Psoas muscle (tissue), 7 donors: ENCODE measurements at regions not wholly inside any gene's neighbourhood (a gene's known extent, or its start where the extent isn't known, plus 50 kb on each side); places are given as distances from the start of the nearest gene placed in this dataset.
A peak's percentile ranks its signal among the peaks of the same experiment; 100 is the strongest.

Experiments used
- ATAC-seq, 4 donors: fragments of 200-7000 bp; cut with Tn5 transposase; one replicate each; pipeline ENCODE4 v1.9.1; 2020; ENCODE audit warnings: moderate library complexity in 3 of 4, mild to moderate bottlenecking in 2 of 4
- DNase-seq, 2 donors: peaks; one replicate each; pipeline ENCODE4 v3.0.0-alpha.2; 2020
- H3K27ac ChIP-seq: fragments of 200-600 bp; one replicate; pipeline ENCODE4 v1.8.0; 2022
- H3K27me3 ChIP-seq, 3 donors: fragments of 200-600 bp in 1 of 3; one replicate each; pipeline versions ENCODE4 v1.6.1 to v1.8.0; 2013 to 2022; ENCODE audit warnings: low read length in 2 of 3, mild to moderate bottlenecking in 2 of 3, moderate library complexity in 1 of 3; ENCODE audit not compliant: insufficient read depth in 3 of 3
- H3K36me3 ChIP-seq, 2 donors: fragments of 200-600 bp in 1 of 2; one replicate each; pipeline versions ENCODE4 v1.6.1 to v1.8.0; 2013 to 2022; ENCODE audit warnings: low read depth in 1 of 2, mild to moderate bottlenecking in 1 of 2, moderate library complexity in 1 of 2; ENCODE audit not compliant: insufficient read depth in 1 of 2
- H3K4me1 ChIP-seq: fragments of 200-600 bp; one replicate; pipeline ENCODE4 v1.8.0; 2022
- H3K4me3 ChIP-seq: fragments of 200-600 bp; one replicate; pipeline ENCODE4 v1.8.0; 2022; ENCODE audit warnings: mild to moderate bottlenecking
- H3K9me3 ChIP-seq: fragments of 200-600 bp; one replicate; pipeline ENCODE4 v1.8.0; 2022
- WGBS, 3 donors: extraction: QIAGEN DNeasy Blood & Tissue Kit; methylation state at CpG; one replicate each; pipeline versions ENCODE4 v1.1.6 to v1.1.7; 2013; 5-methylcytosine and 5-hydroxymethylcytosine counted together
- intact Hi-C, 2 donors: fragments of 100-400 bp; cut with DNase I; formaldehyde crosslinking; loops; one replicate each; pipeline versions ENCODE4 v1.11.0 to v1.14.2; 2022
- TF ChIP-seq, protein P1 (sequence below): fragments of 200-600 bp; IDR thresholded peaks from one replicate; pipeline ENCODE4 v1.8.0; 2022; ENCODE audit warnings: antibody characterized with exemption
- donor health status: healthy with polysubstance abuse.
- donor health status: DM: no; HTN: no; CAD: no; lungs with moderate emphysema.
- donor health status: Bipolar disorder and iron deficiency.
- donor health status: healthy.
- donor health status: DM: yes; HTN: yes; CAD: no.
- donor health status: DM: no; HTN: no; CAD: no.
- donor health status: DM: yes; HTN: yes; CAD: no.

DNA sequence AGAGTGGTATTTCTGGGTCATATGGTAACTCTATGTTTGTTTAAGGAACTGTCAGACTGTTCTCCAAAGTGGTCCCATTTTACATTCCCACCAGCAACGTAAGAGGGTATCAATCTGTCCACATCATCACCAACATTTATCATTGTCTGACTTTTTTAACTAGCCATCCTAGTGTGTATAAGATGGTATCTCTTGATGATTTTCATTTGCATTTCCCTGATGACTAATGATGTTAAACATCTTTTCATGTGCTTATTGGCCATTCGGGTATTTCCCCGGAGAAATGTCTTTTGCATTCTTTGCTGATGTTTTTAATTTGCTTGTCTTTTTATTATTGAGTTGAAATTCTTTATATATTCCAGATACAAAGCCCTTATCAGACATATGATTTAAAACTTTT lies 370.1 kb upstream of the NR5A2 start:
- ATAC-seq: no peak

DNA sequence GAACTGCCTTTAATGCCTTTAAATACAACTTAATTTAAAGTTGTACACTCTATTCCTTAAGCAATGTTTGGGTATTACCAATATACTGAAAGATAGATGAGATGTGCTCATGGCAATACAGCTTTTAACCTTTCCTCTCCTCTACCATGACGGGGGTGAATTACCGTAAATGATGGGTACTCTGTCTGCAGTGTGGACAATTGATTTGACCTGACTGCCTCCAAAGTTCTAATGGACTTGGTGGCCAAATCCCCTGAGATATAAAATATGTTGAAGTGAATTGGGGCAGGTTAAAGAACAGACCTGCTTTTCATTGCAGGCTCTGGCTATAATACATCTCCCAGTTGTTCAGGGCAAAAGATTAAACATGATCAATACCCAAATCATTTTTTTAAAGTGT lies 367.4 kb upstream of the NR5A2 start:
- TF ChIP-seq, protein P1, sequence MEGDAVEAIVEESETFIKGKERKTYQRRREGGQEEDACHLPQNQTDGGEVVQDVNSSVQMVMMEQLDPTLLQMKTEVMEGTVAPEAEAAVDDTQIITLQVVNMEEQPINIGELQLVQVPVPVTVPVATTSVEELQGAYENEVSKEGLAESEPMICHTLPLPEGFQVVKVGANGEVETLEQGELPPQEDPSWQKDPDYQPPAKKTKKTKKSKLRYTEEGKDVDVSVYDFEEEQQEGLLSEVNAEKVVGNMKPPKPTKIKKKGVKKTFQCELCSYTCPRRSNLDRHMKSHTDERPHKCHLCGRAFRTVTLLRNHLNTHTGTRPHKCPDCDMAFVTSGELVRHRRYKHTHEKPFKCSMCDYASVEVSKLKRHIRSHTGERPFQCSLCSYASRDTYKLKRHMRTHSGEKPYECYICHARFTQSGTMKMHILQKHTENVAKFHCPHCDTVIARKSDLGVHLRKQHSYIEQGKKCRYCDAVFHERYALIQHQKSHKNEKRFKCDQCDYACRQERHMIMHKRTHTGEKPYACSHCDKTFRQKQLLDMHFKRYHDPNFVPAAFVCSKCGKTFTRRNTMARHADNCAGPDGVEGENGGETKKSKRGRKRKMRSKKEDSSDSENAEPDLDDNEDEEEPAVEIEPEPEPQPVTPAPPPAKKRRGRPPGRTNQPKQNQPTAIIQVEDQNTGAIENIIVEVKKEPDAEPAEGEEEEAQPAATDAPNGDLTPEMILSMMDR: no peak
- Histone ChIP-seq H3K27me3 (no peaks in the 10 kb centered on the region), H3K4me1 (no peaks in the 10 kb centered on the region), H3K36me3 (no peaks in the 10 kb centered on the region), H3K9me3 (no peaks in the 10 kb centered on the region), H3K4me3 (no peak overlapping the region), H3K27ac (no peak overlapping the region)
- intact Hi-C loops: no loop called here
- no peak for ATAC-seq
- WGBS, 3 donors: 40 to 51% (median 42%) methylated on average over 2 of the region's 2 CpGs
- no peak for DNase-seq

More for the DNA sequence above, 370.1 kb upstream of the NR5A2 start:
- 77 to 91% (median 84%) methylated on average over 3 of the region's 3 CpGs for WGBS, 3 donors
- Histone ChIP-seq H3K27ac (no peak overlapping the region), H3K4me1 (no peaks in the 10 kb centered on the region), H3K36me3 (no peaks in the 10 kb centered on the region), H3K9me3 (no peaks in the 10 kb centered on the region), H3K4me3 (no peak overlapping the region), H3K27me3 (no peaks in the 10 kb centered on the region)
- no peak for DNase-seq
- TF ChIP-seq, protein P1: no peak
- intact Hi-C loops: no loop called here

DNA sequence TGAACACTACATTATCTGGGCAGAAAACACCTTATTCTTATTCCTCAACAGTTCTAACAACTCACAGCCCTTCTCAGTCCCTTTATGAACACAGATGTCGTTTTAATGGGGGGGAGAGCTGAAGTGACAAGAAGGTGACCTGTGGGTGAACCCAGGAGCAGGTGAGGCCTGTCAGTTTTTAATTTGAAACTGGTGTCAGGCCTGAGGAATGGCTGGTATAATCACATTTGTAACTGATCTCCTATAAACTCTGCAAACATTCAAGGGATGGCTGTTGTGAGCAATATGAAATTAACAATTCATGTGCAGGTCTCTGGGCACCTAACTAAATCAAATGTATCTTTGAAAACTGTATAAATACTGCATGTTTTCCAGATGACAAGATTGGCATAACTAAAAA lies 362.1 kb upstream of the NR5A2 start:
- H3K4me1 ChIP-seq: no peaks in the 10 kb centered on the region
- H3K36me3 ChIP-seq: no peaks in the 10 kb centered on the region
- TF ChIP-seq, protein P1: no peak
- H3K4me3 ChIP-seq: no peak overlapping the region
- DNase-seq (no peak), ATAC-seq (peak in 1 of 4 donors; percentile 51)
- 0 to 18% (median 8%) methylated on average over 1 of the region's 1 CpG for WGBS, 3 donors
- no peaks in the 10 kb centered on the region for H3K9me3 ChIP-seq
- intact Hi-C loops: no loop called here
- no peak overlapping the region for H3K27ac ChIP-seq
- H3K27me3 ChIP-seq: no peaks in the 10 kb centered on the region

DNA sequence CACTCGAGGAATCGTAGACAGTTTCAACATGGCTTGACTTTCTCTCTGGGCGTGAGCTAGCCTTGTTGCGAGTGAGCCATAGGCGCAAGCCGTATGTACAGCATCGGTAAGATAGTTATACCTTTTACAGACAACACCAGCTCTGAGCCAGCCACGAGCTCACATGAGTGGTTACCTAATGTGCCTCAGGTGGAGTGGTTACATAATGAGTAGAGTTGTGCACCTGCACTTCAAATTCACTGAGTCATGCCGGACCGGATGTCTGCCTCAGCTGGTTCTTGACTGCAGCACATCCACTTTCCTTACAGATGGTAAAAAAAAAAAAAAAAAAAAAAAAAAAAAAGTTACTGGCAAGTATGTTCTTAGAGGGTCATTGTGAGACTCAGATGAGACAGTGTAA lies 360.4 kb upstream of the NR5A2 start:
- TF ChIP-seq, protein P1: no peak
- DNase-seq (no peak), ATAC-seq (no peak)
- H3K27me3 ChIP-seq: no peaks in the 10 kb centered on the region
- H3K9me3 ChIP-seq: no peaks in the 10 kb centered on the region
- no peak overlapping the region for H3K4me3 ChIP-seq
- H3K27ac ChIP-seq: no peak overlapping the region
- intact Hi-C loops: no loop called here
- WGBS, 3 donors: 84 to 94% (median 92%) methylated on average over 10 of the region's 10 CpGs
- H3K4me1 ChIP-seq: no peaks in the 10 kb centered on the region
- no peaks in the 10 kb centered on the region for H3K36me3 ChIP-seq

DNA sequence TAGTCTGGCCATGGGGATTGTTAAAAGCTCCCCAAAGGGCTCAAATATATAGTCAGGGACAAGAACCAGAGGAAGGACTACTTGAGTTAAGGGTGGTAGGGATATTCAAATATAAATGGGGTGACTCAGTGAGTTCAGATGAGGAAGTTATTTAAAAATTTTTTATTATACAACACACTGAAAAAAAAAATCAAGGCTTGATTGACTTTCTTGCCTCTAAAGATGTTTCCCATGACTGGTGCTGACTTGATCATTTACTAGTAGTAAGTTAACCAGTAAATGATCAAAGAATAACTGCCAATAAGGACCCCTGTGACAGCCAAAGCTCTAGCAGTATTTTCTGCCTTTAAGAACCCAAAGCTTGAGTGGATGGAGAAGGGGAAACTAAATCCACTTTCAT lies 357.6 kb upstream of the NR5A2 start:
- Histone ChIP-seq H3K36me3 (no peaks in the 10 kb centered on the region), H3K4me1 (no peaks in the 10 kb centered on the region), H3K27me3 (peaks cover 0 to 3% (median 0%) of the 10 kb centered on the region in 3 donors), H3K27ac (no peak overlapping the region), H3K4me3 (no peak overlapping the region), H3K9me3 (no peaks in the 10 kb centered on the region)
- intact Hi-C loops: no loop called here
- DNase-seq (no peak), ATAC-seq (no peak)
- TF ChIP-seq, protein P1: no peak
